Peyer's patch (tissue), 4 donors: ENCODE measurements at regions not wholly inside any gene's neighbourhood (a gene's known extent, or its start where the extent isn't known, plus 50 kb on each side); places are given as distances from the start of the nearest gene placed in this dataset.
"Not testable (repeated sequence)": the region's sequence is repeated elsewhere in the genome, so short reads cannot be mapped to it uniquely, and the experiment has no call there.

Source experiments
- DNase-seq, 3 donors: peaks; one replicate each; pipeline ENCODE4 v3.0.0-alpha.2; 2017 to 2019
- H3K27ac ChIP-seq, 4 donors: fragments of 200-600 bp; sonication (generic); one replicate each; pipeline ENCODE4 v1.5.1; 2016 to 2019
- H3K27me3 ChIP-seq, 2 donors: fragments of 200-600 bp; sonication (generic); one replicate each; pipeline ENCODE4 v1.5.1; 2019
- H3K36me3 ChIP-seq, 3 donors: fragments of 200-600 bp; sonication (generic); one replicate each; pipeline ENCODE4 v1.5.1; 2016 to 2019
- H3K4me1 ChIP-seq, 4 donors: fragments of 200-600 bp; sonication (generic); one replicate each; pipeline ENCODE4 v1.5.1; 2016 to 2019
- H3K4me3 ChIP-seq, 4 donors: fragments of 200-600 bp; sonication (generic); 1 replicate in 3 of 4; 2 replicates in 1 of 4; pipeline ENCODE4 v1.5.1; 2016 to 2019; ENCODE audit warnings: mild to moderate bottlenecking in 1 of 4
- H3K9me3 ChIP-seq, 4 donors: fragments of 200-600 bp; sonication (generic); one replicate each; pipeline ENCODE4 v1.5.1; 2016 to 2019; ENCODE audit warnings: mild to moderate bottlenecking in 1 of 4
- POLR2A ChIP-seq, 2 donors: fragments of 450-650 bp; IDR thresholded peaks; one replicate each; pipeline ENCODE4 v1.5.1; 2017; ENCODE audit warnings: antibody characterized with exemption in 2 of 2, mild to moderate bottlenecking in 2 of 2, moderate library complexity in 2 of 2
- TF ChIP-seq, protein P1 (sequence below), 6 experiments: fragments of 450-650 bp in 4 of 6; fragments of 200-600 bp in 2 of 6; sonication (generic) in 1 of 6; IDR thresholded peaks; one replicate each; pipeline ENCODE4 v1.5.1; 2017 to 2019; ENCODE audit warnings: antibody characterized with exemption in 6 of 6, mild to moderate bottlenecking in 3 of 6, moderate library complexity in 1 of 6

DNA sequence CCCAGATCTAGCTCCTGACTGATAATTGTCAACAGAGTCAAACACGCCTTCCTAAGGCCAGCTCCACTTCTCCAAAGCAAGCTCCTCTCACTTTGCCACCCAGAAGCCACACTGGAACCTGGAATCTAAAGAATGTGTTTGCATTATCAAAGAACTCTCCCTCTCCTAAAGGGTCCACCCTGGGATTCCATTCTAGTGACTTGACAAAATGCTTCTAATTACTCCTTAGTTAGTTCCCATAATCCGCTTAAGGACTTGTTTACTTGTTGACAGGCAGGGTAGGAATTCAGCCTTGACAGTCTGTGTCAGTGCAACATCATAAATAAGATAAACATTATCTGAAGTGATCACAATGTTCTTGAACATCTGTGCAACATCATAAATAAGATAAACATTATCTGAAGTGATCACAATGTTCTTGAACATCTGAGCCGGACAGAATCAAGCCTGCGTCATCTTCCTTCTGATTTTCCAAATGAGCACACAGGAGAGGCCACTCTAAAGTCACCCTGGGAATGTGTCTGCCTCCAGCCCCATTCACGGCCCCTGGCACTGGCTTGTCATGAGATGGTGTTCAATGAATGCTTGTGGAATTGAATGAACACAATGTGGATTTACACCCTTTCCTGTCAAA, 512.1 kb downstream of the IRS2 start:
- TF ChIP-seq POLR2A (IDR thresholded peaks at IDR 0.05) = no peak
- TF ChIP-seq, protein P1, sequence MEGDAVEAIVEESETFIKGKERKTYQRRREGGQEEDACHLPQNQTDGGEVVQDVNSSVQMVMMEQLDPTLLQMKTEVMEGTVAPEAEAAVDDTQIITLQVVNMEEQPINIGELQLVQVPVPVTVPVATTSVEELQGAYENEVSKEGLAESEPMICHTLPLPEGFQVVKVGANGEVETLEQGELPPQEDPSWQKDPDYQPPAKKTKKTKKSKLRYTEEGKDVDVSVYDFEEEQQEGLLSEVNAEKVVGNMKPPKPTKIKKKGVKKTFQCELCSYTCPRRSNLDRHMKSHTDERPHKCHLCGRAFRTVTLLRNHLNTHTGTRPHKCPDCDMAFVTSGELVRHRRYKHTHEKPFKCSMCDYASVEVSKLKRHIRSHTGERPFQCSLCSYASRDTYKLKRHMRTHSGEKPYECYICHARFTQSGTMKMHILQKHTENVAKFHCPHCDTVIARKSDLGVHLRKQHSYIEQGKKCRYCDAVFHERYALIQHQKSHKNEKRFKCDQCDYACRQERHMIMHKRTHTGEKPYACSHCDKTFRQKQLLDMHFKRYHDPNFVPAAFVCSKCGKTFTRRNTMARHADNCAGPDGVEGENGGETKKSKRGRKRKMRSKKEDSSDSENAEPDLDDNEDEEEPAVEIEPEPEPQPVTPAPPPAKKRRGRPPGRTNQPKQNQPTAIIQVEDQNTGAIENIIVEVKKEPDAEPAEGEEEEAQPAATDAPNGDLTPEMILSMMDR (IDR thresholded peaks at IDR 0.05) = no peak

DNA sequence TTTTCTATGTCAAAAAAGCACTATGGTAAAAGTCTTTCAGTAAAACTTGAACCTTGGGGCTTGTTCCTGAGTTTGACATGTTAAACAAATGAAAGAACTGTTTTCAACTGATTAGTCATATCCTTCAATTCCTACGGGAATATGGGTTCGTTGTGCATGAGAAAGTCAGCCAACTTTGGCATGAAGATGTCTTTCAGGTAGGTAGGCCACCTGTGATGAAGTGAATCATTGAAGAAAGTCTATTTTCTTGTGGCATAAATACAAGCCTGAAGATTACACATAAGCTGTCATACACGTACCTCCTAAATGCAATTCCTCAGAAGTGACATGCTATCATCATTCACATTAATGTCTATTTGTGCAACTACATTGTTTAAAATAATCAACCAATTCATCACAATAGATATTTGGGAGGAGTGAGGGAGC, 513.0 kb downstream of the IRS2 start:
- no peak overlapping the region for H3K27ac ChIP-seq
- DNase-seq = no peak
- TF ChIP-seq, protein P1 (IDR thresholded peaks at IDR 0.05) = no peak
- TF ChIP-seq POLR2A (IDR thresholded peaks at IDR 0.05) = no peak
- H3K4me1 ChIP-seq = no peaks in the 10 kb centered on the region
- no peaks in the 10 kb centered on the region for H3K27me3 ChIP-seq
- H3K4me3 ChIP-seq = no peak overlapping the region
- no peaks in the 10 kb centered on the region for H3K9me3 ChIP-seq
- no peaks in the 10 kb centered on the region for H3K36me3 ChIP-seq

More for the DNA sequence above, 512.1 kb downstream of the IRS2 start:
- no peak overlapping the region for H3K4me3 ChIP-seq
- peak in 1 of 3 donors; percentile 49 for DNase-seq
- H3K36me3 ChIP-seq = no peaks in the 10 kb centered on the region
- no peaks in the 10 kb centered on the region for H3K4me1 ChIP-seq
- H3K27ac ChIP-seq = no peak overlapping the region
- H3K9me3 ChIP-seq = no peaks in the 10 kb centered on the region
- no peaks in the 10 kb centered on the region for H3K27me3 ChIP-seq

DNA sequence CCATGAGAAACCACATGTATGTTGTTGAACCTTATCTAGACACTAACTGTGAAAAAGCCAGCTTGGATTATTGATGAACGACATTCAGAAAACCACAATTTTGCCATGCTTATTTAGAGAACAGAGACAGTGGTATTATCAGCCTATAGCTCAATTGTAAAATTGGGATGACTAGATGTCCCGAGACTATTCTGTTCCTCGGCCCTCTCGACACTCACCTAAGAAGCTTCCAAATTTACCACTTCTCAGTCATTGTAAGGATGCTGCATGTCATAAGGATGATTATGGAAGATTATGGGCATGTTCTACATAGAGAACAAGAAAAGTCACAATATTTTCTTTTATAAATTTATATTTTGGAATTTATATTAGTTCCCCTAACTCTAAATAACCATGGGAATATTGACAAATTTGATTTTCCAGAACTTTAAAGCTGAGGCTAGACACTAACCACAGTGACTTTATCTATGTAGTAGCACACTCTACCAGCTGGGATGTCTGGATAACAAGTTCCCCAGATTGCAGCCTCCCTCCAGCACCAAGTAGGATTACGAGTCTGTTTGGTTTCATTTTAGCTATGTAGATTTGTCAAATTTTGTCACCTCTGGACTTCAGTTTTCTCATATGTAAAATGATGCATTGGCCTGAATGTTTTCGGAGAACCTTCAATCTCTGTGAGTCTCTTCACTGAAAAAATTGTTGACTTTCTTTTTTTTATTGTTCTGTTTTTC, 513.6 kb downstream of the IRS2 start:
- H3K4me3 ChIP-seq = no peak overlapping the region
- no peak overlapping the region for H3K27ac ChIP-seq
- no peak for DNase-seq
- no peaks in the 10 kb centered on the region for H3K9me3 ChIP-seq
- no peaks in the 10 kb centered on the region for H3K36me3 ChIP-seq
- H3K4me1 ChIP-seq = no peaks in the 10 kb centered on the region
- H3K27me3 ChIP-seq = no peaks in the 10 kb centered on the region
- TF ChIP-seq, protein P1 (IDR thresholded peaks at IDR 0.05) = no peak
- no peak for TF ChIP-seq POLR2A (IDR thresholded peaks at IDR 0.05)

DNA sequence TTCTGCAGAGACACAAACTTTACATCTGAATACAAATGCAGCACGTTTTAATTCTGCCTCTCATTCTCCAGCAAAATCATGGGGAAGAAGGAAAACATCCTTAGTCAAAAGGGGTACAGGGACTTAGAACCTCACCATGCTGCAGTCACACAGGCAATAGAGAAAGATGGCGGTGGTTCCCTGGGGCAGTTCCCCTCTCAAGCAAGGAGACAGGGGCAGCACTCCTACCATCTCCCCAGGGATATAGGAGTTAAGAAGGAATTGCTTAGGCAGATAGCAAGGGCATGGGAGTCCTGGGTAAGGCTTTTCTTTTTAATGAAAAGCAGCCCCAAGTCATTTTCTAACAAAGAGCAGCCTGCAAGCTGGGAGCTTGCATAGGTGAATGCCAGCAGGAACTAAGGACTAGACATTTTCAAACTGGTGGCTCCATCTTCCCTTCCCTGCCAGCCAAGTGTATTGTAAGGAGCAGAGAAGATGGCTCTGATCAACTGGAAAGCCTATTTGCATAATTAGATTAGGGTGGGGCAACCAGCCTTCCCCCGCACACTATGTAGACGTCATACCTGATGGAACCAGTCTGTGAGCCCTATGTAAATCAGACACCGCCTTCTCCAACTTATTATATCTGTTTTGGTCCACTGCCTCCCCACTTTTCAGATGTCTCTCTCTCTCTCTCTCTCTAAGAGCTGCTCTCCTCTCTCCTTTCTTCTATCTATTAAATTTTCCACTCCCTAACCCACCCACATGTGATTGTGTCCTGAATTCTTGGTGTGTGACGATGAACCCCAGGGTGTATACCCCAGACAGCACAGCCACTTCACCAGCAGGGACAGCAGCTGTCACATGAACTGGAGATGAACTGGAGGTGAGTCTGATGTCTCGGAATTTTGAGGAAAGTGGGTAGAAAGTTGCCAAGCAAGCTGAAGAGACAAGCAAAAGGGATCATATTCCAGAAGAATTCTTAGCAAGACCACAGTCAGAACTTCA, 514.5 kb downstream of the IRS2 start:
- Histone ChIP-seq H3K36me3 (no peaks in the 10 kb centered on the region), H3K4me3 (no peak overlapping the region), H3K9me3 (no peaks in the 10 kb centered on the region), H3K4me1 (no peaks in the 10 kb centered on the region), H3K27ac (no peak overlapping the region), H3K27me3 (no peaks in the 10 kb centered on the region)
- no peak for DNase-seq
- TF ChIP-seq, protein P1 (IDR thresholded peaks at IDR 0.05) = no peak
- no peak for TF ChIP-seq POLR2A (IDR thresholded peaks at IDR 0.05)

DNA sequence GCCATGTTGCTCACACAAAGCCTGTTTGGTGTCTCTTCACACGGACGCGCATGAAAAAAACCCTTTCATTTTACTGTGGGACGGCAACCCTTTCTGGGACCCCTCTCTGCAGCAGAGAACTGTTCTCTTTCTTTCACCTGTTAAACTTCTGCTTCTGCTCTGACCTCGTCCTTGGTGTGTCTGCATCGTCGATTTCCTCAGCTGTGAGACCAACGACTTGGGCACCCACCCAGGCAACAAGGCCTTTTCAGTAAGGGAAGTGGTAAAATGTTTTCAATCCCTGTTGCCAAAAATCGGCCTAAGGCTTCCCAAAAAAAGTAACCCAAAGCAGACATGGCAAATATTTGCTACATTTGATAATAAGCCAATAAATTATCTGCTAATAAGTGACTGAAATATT, 515.3 kb downstream of the IRS2 start:
- TF ChIP-seq, protein P1 (IDR thresholded peaks at IDR 0.05) = no peak
- TF ChIP-seq POLR2A (IDR thresholded peaks at IDR 0.05) = no peak
- Histone ChIP-seq H3K36me3 (no peaks in the 10 kb centered on the region), H3K4me3 (no peak overlapping the region), H3K4me1 (no peaks in the 10 kb centered on the region), H3K27me3 (no peaks in the 10 kb centered on the region), H3K27ac (no peak overlapping the region), H3K9me3 (no peaks in the 10 kb centered on the region)
- DNase-seq = no peak

DNA sequence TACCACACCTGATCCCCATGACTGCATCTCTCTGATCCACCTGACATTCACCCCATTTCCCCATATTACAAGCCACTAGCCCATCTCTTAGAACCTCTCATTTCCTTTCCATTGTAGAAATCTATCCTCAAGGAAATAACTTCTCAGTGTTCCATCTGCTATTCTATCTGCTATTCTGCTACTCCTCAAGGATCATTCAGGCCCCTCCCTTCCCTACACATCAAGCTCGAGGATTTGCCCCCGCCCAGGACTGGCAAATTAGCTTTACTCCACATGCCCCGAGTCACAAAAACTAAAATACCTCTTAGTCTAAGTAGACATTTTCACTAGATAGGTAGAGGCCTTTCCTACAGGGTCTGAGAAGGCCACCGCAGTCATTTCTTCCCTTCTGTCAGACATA, 517.0 kb downstream of the IRS2 start:
- not testable (repeated sequence) for H3K36me3 ChIP-seq, H3K4me1 ChIP-seq, H3K4me3 ChIP-seq, H3K27ac ChIP-seq, DNase-seq, H3K27me3 ChIP-seq, H3K9me3 ChIP-seq

DNA sequence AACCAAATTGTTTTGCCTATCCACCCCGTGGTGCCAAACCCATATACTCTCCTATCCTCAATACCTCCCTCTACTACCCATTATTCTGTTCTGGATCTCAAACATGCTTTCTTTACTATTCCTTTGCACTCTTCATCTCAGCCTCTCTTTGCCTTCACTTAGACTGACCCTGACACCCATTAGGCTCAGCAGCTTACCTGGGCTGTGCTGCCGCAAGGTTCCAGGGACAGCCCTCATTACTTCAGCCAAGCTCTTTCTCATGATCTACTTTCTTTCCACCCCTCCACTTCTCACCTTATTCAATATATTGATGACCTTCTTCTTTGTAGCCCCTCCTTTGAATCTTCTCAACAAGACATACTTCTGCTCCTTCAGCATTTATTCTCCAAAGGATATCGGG, 517.9 kb downstream of the IRS2 start:
- not testable (repeated sequence) for H3K4me3 ChIP-seq

DNA sequence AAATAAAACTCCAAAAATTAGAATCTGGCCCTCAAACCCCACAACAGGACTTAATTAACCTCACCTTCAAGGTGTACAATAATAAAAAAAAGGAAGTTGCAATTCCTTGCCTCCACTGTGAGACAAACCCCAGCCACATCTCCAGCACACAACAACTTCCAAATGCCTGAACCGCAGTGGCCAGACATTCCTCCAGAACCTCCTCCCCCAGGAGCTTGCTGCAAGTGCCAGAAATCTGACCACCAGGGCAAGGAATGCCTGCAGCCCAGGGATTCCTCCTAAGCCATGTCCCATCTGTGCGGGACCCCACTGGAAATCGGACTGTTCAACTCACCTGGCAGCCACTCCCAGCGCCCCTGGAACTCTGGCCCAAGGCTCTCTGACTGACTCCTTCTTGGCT, 519.0 kb downstream of the IRS2 start:
- H3K4me3 ChIP-seq, H3K27me3 ChIP-seq, H3K27ac ChIP-seq, H3K36me3 ChIP-seq, H3K4me1 ChIP-seq, DNase-seq, H3K9me3 ChIP-seq: not testable (repeated sequence)

More for the DNA sequence above, 517.9 kb downstream of the IRS2 start:
- H3K27ac ChIP-seq, H3K4me1 ChIP-seq, H3K9me3 ChIP-seq, DNase-seq, H3K36me3 ChIP-seq, H3K27me3 ChIP-seq: not testable (repeated sequence)

DNA sequence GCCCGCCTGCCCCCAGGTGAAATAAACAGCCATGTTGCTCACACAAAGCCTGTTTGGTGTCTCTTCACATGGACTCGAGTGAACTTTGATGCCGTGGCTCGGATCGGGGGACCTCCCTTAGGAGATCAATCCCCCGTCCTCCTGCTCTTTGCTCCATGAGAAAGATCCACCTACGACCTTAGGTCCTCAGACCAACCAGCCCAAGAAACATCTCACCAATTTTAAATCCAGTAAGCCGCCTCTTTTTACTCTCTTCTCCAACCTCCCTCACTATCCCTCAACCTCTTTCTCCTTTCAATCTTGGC, 521.0 kb downstream of the IRS2 start:
- H3K4me1 ChIP-seq, H3K36me3 ChIP-seq, DNase-seq, H3K27me3 ChIP-seq, H3K9me3 ChIP-seq, H3K27ac ChIP-seq, H3K4me3 ChIP-seq: not testable (repeated sequence)
